RWPE2 (cell line): ENCODE measurements at regions not wholly inside any gene's neighbourhood (a gene's known extent, or its start where the extent isn't known, plus 50 kb on each side); places are given as distances from the start of the nearest gene placed in this dataset.

Experiments used
- ATAC-seq: fragments of 200-7000 bp; cut with Tn5 transposase; 3 replicates; pipeline ENCODE4 v1.9.1; 2021; ENCODE audit warnings: low read depth
- DNase-seq: peaks from one replicate; pipeline ENCODE4 v3.0.0-alpha.2; 2020; ENCODE audit warnings: low spot score
- H3K27ac ChIP-seq: fragments of 450-650 bp; 2 replicates; pipeline ENCODE4 v1.5.1; 2017; ENCODE audit warnings: mild to moderate bottlenecking; ENCODE audit not compliant: poor library complexity, severe bottlenecking
- H3K27me3 ChIP-seq: fragments of 250-450 bp; sonication (Bioruptor Pico); 2 replicates; pipeline ENCODE4 v1.5.1; 2021; ENCODE audit warnings: mild to moderate bottlenecking, moderate library complexity; ENCODE audit not compliant: insufficient read depth, poor library complexity, severe bottlenecking
- H3K36me3 ChIP-seq: fragments of 250-450 bp; sonication (Bioruptor Pico); 2 replicates; pipeline ENCODE4 v1.5.1; 2020; ENCODE audit warnings: low read depth, mild to moderate bottlenecking, moderate library complexity
- H3K4me1 ChIP-seq: fragments of 250-450 bp; sonication (Bioruptor Pico); 2 replicates; pipeline ENCODE4 v1.5.1; 2021; ENCODE audit warnings: mild to moderate bottlenecking, moderate library complexity; ENCODE audit not compliant: insufficient read depth, poor library complexity, severe bottlenecking
- H3K4me3 ChIP-seq: fragments of 250-450 bp; sonication (Bioruptor Pico); 2 replicates; pipeline ENCODE4 v1.5.1; 2021; ENCODE audit warnings: mild to moderate bottlenecking, moderate library complexity; ENCODE audit not compliant: severe bottlenecking
- H3K9me3 ChIP-seq: fragments of 250-450 bp; sonication (Bioruptor Pico); 2 replicates; pipeline ENCODE4 v1.5.1; 2021; ENCODE audit warnings: mild to moderate bottlenecking, moderate library complexity; ENCODE audit not compliant: severe bottlenecking
- CTCF ChIP-seq: fragments of 450-650 bp; IDR thresholded peaks from one replicate; pipeline ENCODE4 v1.5.1; 2017; ENCODE audit warnings: mild to moderate bottlenecking, moderate library complexity; ENCODE audit not compliant: poor library complexity, severe bottlenecking

GRCh38 chr7:32357535-32358277 is 132.5 kb downstream of the LSM5 start:
- DNase-seq (no peak), ATAC-seq (peak; percentile 72)
- Histone ChIP-seq H3K4me3 (no peak overlapping the region), H3K27ac (no peak overlapping the region), H3K4me1 (no peaks in the 10 kb centered on the region), H3K27me3 (no peaks in the 10 kb centered on the region), H3K9me3 (no peaks in the 10 kb centered on the region), H3K36me3 (no peaks in the 10 kb centered on the region)
- peak; percentile 54 for TF ChIP-seq CTCF

- ATAC-seq (no peak), DNase-seq (no peak)
- TF ChIP-seq CTCF: peak; percentile 72
- no peaks in the 10 kb centered on the region for H3K36me3 ChIP-seq
- no peak overlapping the region for H3K27ac ChIP-seq
- H3K9me3 ChIP-seq: no peaks in the 10 kb centered on the region
- H3K27me3 ChIP-seq: no peaks in the 10 kb centered on the region
- H3K4me1 ChIP-seq: no peaks in the 10 kb centered on the region
- no peak overlapping the region for H3K4me3 ChIP-seq
These were observed 142.8 kb downstream of the LSM5 start for GRCh38 chr7:32347244-32347828.

GRCh38 chr7:32346253-32346652 is 143.9 kb downstream of the LSM5 start:
- DNase-seq: no peak
- H3K4me1 ChIP-seq: no peaks in the 10 kb centered on the region
- ATAC-seq: no peak
- H3K27ac ChIP-seq: no peak overlapping the region
- H3K27me3 ChIP-seq: no peaks in the 10 kb centered on the region
- H3K9me3 ChIP-seq: no peaks in the 10 kb centered on the region
- no peaks in the 10 kb centered on the region for H3K36me3 ChIP-seq
- TF ChIP-seq CTCF: no peak
- no peak overlapping the region for H3K4me3 ChIP-seq

GRCh38 chr7:32336726-32337125 is 153.5 kb downstream of the LSM5 start:
- ATAC-seq: peak; percentile 99
- H3K4me3 ChIP-seq: no peak overlapping the region
- peaks cover 28% of the 10 kb centered on the region for H3K4me1 ChIP-seq
- TF ChIP-seq CTCF: no peak
- no peaks in the 10 kb centered on the region for H3K27me3 ChIP-seq
- peak overlapping the region; percentile 63 for H3K27ac ChIP-seq
- H3K36me3 ChIP-seq: no peaks in the 10 kb centered on the region
- DNase-seq: no peak
- no peaks in the 10 kb centered on the region for H3K9me3 ChIP-seq

- Histone ChIP-seq H3K4me3 (no peak overlapping the region), H3K4me1 (peaks cover 28% of the 10 kb centered on the region), H3K27me3 (no peaks in the 10 kb centered on the region), H3K27ac (peak overlapping the region; percentile 63), H3K36me3 (no peaks in the 10 kb centered on the region), H3K9me3 (no peaks in the 10 kb centered on the region)
- ATAC-seq (peak; percentile 81), DNase-seq (no peak)
- TF ChIP-seq CTCF: no peak
These were observed 155.1 kb downstream of the LSM5 start for GRCh38 chr7:32335107-32335506.
